HL-60/S4 (cell line): ENCODE measurements at regions not wholly inside any gene's neighbourhood (a gene's known extent, or its start where the extent isn't known, plus 50 kb on each side); places are given as distances from the start of the nearest gene placed in this dataset.

ENCODE experiments used
- in situ Hi-C: fragments of 300-500 bp; cut with MboI; formaldehyde crosslinking; loops from 2 replicates; pipeline ENCODE4 v1.14.3; 2022; ENCODE audit warnings: low sequenced_read_pairs

- in situ Hi-C loops, result loop anchor here (25.0 kb wide), 1 partner anchor 499 kb away; the partner anchor contains the start of gene SEC61G
These were observed 103.8 kb upstream of the LANCL2 start for GRCh38 chr7:55261386-55261770.

GRCh38 chr7:55265328-55265727 lies 99.8 kb upstream of the LANCL2 start:
- in situ Hi-C loops, result loop anchor here (25.0 kb wide), 1 partner anchor 503 kb away; the partner anchor contains the start of gene SEC61G

DNA sequence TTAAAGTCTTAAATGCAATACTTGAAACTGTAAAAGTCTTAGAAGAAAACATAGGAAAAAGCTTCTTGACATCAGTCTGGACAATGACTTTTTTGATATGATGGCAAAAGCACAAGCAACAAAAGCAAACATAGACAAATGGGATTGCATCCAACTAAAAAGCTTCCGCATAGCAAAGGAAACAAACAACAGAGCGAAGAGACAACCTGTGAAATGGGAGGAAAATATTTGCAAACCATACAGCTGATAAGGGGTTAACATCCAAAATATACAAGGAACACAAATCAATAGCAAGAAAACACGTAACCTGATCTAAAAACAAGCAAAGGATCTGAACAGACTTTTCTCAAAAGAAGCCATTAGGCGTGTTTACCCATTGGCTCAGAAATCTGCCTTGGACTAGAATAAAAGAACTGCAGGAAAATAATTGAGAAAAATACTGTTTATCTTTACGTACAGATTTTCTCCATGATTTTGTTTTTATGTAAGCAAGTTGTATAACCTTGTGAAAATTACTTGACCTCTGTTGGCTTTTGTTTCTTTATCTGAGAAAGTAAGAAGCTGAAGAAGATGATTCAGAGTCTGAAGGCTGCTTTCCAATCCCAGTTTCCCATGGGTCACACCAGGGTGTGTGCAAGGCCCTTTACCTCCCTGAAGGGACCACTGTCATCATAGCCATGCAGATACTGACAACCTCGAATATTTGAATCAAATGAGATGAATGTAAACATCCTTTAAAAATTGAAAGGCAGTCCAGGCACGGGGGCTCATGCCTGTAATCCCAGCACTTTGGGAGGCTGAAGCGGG lies 99.1 kb upstream of the LANCL2 start:
- in situ Hi-C loops, result loop anchor here (25.0 kb wide), 1 partner anchor 504 kb away; the partner anchor contains the start of gene SEC61G

DNA sequence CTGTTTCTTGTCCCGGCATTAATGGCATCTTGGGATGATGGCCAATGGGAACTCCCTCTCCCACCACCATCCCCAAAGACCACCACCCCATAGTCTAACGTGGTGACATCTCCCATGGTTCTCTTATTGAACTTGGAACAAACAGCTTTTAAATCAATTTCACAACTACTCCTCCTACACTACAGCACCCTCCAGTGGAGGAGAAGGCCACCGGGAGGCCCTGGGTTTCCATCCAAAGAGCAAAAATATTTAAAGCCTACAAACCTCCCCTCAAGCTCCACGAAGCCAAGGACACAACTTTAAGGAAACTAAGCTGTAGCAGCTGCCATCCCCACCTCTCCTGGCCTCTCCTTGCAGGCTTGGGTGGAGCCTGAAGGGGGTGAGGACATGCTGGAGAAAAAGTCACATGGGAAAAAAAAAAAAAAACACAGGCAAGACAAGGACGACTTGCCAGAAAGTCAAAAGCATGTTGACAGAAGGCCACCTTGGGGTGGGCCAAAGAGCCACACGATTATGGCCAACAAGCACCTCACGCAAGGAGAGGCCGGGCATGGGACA lies 94.0 kb upstream of the LANCL2 start:
- in situ Hi-C loops, result loop anchor here (25.0 kb wide), 1 partner anchor 509 kb away; the partner anchor contains the start of gene SEC61G

DNA sequence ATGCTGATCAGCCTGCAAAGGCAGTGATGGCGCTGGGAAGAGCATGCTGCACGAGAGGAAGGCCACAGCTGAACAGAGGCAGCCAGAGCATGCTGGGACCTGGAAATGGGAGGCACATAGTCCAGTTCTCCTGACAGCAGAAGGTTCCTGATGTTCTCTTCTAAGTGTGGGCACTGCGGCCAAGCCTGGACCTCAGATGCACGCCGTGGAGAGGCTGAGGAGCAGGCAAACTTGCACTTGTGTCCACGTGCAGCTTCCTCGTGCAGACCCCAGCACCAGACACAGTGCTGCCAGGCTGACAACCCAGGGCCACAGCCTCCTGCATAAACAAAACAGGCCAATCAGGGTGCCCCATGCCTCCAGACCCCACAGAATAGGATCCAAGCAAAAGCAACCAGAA lies 93.5 kb upstream of the LANCL2 start:
- in situ Hi-C loops, result loop anchor here (25.0 kb wide), 1 partner anchor 509 kb away; the partner anchor contains the start of gene SEC61G

GRCh38 chr7:55272328-55272727 lies 92.8 kb upstream of the LANCL2 start:
- in situ Hi-C loops, result loop anchor here (25.0 kb wide), 1 partner anchor 510 kb away; the partner anchor contains the start of gene SEC61G

GRCh38 chr7:55273186-55273980 lies 91.8 kb upstream of the LANCL2 start:
- in situ Hi-C loops, result loop anchor here (25.0 kb wide), 1 partner anchor 511 kb away; the partner anchor contains the start of gene SEC61G

DNA sequence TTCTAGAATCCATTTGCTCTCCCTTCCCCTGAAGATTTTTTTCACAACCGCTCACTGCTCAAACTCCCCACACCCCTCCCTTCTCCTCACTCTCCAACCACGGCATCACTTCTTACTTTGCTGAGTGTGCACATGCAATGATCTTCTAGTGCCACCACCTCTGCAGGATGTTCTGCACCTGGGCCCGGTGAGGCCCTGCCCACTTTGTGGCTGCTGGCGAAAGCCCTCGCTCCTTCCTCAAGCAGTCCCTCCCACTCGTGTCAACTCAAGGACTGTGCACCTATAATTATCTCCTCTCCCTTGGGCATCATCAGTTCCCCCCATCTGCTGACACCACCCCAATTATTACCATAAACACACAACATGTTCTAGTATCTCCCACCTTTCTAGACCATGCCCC lies 91.0 kb upstream of the LANCL2 start:
- in situ Hi-C loops, result loop anchor here (25.0 kb wide), 1 partner anchor 512 kb away; the partner anchor contains the start of gene SEC61G

DNA sequence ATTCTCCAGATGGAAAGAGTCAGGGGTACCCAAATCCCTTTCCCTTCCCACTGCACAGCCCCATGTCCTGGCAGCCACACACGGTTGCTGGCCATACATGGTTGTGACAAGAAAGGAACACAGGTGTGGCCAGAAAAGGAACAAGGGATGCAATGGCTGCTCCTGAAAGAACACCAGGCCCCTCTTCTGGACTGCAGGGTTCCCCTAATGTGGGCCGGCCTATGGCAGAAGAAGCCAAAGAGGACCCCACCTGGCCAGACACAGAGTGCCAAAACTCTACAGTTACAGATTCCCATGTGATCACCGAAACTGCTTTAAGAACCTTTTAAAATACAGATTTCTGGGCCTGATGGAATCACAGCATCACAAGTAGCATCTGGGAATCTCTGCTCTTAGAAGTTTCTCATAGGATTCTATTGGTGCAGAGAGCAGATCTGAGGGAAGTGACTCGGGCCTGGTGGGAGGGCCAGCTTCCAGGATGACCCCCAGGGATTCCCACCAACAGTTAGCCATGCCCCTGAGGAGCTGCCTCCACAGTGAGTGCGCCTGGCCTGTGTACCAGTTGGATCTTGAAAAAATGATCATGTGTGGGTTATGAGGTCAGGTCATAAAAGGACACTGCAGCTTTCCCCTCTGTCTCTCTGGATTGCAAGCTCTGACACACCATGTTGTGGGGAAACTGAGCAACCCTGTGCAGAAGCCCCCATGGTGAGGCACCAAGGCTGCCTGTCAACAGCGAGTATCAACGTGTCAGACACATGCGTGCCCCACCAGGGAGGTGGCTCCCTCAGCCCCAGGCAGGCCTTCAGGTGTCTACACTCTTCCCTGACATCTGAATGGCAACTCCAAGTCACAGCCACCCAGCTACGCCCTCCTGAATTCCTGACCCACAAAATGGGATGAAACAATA lies 89.6 kb upstream of the LANCL2 start:
- in situ Hi-C loops, result loop anchor here (25.0 kb wide), 2 partner anchors 137 to 312 kb away; no protein-coding TSS in a partner anchor

DNA sequence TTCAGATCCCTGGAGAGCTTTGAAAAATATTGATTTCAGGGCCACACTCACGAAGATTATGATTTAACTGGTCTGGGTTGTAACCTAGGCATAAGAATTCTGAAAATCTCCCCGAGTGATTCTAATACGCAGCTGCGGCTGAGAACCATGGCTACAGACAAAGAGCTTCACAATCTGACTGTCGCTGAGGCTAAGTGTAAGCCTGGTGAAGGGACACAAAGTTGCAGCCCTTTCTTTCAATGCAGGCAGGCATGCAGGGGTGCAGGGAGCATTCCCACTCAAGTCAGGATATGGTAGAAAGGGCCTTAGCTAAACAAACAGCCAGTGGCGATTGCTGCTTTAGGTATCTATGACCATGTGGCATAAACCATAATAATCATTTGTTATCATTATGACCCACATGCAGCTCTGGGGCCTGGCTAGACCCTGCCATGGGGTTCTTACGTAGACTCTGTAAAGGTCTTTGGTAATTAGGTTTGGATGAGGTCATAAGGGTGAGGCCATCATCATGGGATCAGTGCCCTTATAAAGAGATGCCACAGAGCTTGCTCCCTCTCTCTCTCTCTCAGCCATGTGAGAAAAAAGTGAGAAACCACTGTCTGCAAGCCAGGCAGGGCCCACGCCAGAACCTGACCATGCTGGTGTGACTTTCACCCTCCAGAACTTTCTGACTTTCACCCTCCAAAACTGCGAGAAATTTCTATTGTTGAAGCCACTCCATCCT lies 88.4 kb upstream of the LANCL2 start:
- in situ Hi-C loops, result loop anchor here (25.0 kb wide), 2 partner anchors 136 to 311 kb away; no protein-coding TSS in a partner anchor

- in situ Hi-C loops, result loop anchor here (25.0 kb wide), 2 partner anchors 134 to 309 kb away; no protein-coding TSS in a partner anchor
These were observed 87.2 kb upstream of the LANCL2 start for GRCh38 chr7:55277916-55278315.

GRCh38 chr7:55278321-55278720 lies 86.8 kb upstream of the LANCL2 start:
- in situ Hi-C loops, result loop anchor here (25.0 kb wide), 2 partner anchors 134 to 309 kb away; no protein-coding TSS in a partner anchor

DNA sequence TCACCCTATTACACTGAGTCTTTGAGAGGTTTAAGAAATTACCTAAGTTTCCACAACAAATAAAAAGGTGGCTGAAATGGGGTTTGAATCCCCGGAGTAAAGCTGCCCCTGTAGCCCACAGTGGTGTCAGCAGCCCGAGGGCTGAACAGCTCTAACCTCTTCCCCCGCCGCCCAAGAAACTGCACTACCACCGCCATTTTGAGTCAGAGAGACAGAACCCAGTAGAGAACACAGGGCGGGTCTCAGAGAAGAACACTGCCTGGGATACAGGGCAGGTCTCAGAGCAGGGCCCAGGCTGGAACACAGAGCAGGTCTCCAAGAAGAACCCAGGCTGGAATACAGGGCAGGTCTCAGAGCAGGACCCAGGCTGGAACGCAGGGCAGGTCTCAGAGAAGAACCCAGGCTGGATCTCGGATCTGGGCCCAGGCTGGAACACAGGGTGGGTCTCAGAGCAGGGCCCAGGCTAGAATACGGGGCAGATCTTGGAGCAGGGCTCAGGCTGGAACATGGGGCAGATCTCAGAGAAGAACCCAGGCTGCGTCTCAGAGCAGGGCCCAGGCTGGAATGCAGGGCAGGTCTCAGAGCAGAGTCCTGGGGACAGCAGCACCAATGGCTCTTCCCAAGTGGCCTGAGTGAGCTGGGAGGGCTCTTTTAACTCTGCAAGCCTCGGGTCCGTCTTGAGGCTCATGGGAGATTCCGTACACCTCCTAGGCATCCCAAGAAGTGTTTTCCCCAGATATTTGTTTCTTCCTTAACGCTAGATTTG lies 85.9 kb upstream of the LANCL2 start:
- in situ Hi-C loops, result loop anchor here (25.0 kb wide), 2 partner anchors 133 to 308 kb away; no protein-coding TSS in a partner anchor

- in situ Hi-C loops, result loop anchor here (25.0 kb wide), 2 partner anchors 132 to 307 kb away; no protein-coding TSS in a partner anchor
These were observed 85.1 kb upstream of the LANCL2 start for GRCh38 chr7:55280031-55280454.

- in situ Hi-C loops, result loop anchor here (25.0 kb wide), 2 partner anchors 127 to 302 kb away; no protein-coding TSS in a partner anchor
These were observed 79.5 kb upstream of the LANCL2 start for GRCh38 chr7:55285665-55286064.

- in situ Hi-C loops, result loop anchor here (25.0 kb wide), 2 partner anchors 126 to 301 kb away; no protein-coding TSS in a partner anchor
These were observed 78.5 kb upstream of the LANCL2 start for GRCh38 chr7:55286666-55287065.

- in situ Hi-C loops, result loop anchor here (25.0 kb wide), 2 partner anchors 124 to 299 kb away; no protein-coding TSS in a partner anchor
These were observed 76.9 kb upstream of the LANCL2 start for GRCh38 chr7:55288070-55288824.
